ENCODE measurements at regions not wholly inside any gene's neighbourhood (a gene's known extent, or its start where the extent isn't known, plus 50 kb on each side); places are given as distances from the start of the nearest gene placed in this dataset.

- TF ChIP-seq POLR2A (IDR thresholded peaks at IDR 0.05): no peak
- TF ChIP-seq, protein P1, sequence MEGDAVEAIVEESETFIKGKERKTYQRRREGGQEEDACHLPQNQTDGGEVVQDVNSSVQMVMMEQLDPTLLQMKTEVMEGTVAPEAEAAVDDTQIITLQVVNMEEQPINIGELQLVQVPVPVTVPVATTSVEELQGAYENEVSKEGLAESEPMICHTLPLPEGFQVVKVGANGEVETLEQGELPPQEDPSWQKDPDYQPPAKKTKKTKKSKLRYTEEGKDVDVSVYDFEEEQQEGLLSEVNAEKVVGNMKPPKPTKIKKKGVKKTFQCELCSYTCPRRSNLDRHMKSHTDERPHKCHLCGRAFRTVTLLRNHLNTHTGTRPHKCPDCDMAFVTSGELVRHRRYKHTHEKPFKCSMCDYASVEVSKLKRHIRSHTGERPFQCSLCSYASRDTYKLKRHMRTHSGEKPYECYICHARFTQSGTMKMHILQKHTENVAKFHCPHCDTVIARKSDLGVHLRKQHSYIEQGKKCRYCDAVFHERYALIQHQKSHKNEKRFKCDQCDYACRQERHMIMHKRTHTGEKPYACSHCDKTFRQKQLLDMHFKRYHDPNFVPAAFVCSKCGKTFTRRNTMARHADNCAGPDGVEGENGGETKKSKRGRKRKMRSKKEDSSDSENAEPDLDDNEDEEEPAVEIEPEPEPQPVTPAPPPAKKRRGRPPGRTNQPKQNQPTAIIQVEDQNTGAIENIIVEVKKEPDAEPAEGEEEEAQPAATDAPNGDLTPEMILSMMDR (IDR thresholded peaks at IDR 0.05): no peak
Measured at GRCh38 chr18:79611040-79611681, 68.4 kb upstream of the CTDP1 start.
